ENCODE measurements at regions not wholly inside any gene's neighbourhood (a gene's known extent, or its start where the extent isn't known, plus 50 kb on each side); places are given as distances from the start of the nearest gene placed in this dataset.
"Not testable (repeated sequence)": the region's sequence is repeated elsewhere in the genome, so short reads cannot be mapped to it uniquely, and the experiment has no call there.

- TF ChIP-seq, protein P1, sequence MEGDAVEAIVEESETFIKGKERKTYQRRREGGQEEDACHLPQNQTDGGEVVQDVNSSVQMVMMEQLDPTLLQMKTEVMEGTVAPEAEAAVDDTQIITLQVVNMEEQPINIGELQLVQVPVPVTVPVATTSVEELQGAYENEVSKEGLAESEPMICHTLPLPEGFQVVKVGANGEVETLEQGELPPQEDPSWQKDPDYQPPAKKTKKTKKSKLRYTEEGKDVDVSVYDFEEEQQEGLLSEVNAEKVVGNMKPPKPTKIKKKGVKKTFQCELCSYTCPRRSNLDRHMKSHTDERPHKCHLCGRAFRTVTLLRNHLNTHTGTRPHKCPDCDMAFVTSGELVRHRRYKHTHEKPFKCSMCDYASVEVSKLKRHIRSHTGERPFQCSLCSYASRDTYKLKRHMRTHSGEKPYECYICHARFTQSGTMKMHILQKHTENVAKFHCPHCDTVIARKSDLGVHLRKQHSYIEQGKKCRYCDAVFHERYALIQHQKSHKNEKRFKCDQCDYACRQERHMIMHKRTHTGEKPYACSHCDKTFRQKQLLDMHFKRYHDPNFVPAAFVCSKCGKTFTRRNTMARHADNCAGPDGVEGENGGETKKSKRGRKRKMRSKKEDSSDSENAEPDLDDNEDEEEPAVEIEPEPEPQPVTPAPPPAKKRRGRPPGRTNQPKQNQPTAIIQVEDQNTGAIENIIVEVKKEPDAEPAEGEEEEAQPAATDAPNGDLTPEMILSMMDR (IDR thresholded peaks at IDR 0.05), result no peak
- no peak for ATAC-seq
- intact Hi-C loops (cut with DNase I, micrococcal nuclease), result no loop called here
- no peaks in the 10 kb centered on the region for H3K36me3 ChIP-seq (ENCODE audit: low read depth)
- H3K4me1 ChIP-seq (ENCODE audit: low read depth), result no peaks in the 10 kb centered on the region
- no peaks in the 10 kb centered on the region for H3K9me3 ChIP-seq
- H3K4me3 ChIP-seq, result no peak overlapping the region
- DNase-seq, result no peak
Measured at GRCh38 chrX:13415509-13415908, 95.7 kb upstream of the ATXN3L start.

DNA sequence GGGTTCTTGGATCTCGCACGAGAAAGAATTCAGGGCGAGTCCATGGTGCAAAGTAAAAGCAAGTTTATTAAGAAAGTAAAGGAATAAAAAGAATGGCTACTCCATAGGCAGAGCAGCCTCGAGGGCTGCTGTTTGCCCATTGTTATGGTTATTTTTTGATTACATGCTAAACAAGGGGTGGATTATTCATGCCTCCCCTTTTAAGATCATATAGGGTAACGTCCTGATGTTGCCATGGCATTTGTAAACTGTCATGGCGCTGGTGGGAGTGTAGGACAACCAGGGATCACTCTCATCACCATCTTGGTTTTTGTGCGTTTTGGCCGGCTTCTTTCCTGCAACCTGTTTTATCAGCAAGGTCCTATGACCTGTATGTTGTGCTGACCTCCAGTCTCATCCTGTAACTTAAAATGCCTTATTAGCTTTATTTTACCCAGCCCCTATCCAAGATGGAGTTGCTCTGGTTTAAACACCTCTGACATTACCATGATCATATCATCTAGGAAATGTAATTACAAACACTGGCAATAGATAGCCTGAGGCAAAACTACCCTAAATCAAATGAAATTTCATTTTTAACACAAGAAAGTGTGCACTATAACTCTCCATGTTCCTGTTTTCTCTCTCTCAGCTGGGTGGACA is 94.3 kb upstream of the ATXN3L start:
- DNase-seq (no peak), ATAC-seq (no peak)
- no peaks in the 10 kb centered on the region for H3K4me1 ChIP-seq (ENCODE audit: low read depth)
- H3K4me3 ChIP-seq, result no peak overlapping the region
- intact Hi-C loops (cut with DNase I, micrococcal nuclease), result no loop called here
- TF ChIP-seq, protein P1 (IDR thresholded peaks at IDR 0.05), result no peak
- no peaks in the 10 kb centered on the region for H3K36me3 ChIP-seq (ENCODE audit: low read depth)
- no peaks in the 10 kb centered on the region for H3K9me3 ChIP-seq

DNA sequence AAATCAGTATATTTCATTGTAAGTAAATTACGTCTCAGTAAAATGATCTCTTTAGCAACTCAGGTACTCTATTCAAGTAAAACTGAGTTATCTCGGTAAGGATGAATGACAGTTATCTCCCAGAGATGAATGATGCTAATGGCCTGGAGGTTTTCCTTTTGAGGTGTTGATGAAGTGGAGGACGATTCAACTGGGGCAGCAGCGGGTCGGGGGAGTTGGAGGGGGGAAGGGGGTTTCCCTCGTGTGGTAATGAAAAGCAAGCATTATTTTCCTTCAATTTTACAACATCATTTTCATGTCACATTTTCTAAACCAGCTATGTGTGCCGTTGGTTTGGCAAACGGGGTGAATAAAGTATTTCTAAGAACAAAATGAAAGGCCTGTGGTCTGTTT is 92.4 kb upstream of the ATXN3L start:
- no peaks in the 10 kb centered on the region for H3K36me3 ChIP-seq (ENCODE audit: low read depth)
- DNase-seq (no peak), ATAC-seq (no peak)
- intact Hi-C loops (cut with DNase I, micrococcal nuclease), result no loop called here
- no peak overlapping the region for H3K4me3 ChIP-seq
- no peaks in the 10 kb centered on the region for H3K9me3 ChIP-seq
- TF ChIP-seq, protein P1 (IDR thresholded peaks at IDR 0.05), result no peak
- H3K4me1 ChIP-seq (ENCODE audit: low read depth), result no peaks in the 10 kb centered on the region

GRCh38 chrX:13411496-13412207 is 91.8 kb upstream of the ATXN3L start:
- no peak for ATAC-seq
- TF ChIP-seq, protein P1 (IDR thresholded peaks at IDR 0.05), result no peak

DNA sequence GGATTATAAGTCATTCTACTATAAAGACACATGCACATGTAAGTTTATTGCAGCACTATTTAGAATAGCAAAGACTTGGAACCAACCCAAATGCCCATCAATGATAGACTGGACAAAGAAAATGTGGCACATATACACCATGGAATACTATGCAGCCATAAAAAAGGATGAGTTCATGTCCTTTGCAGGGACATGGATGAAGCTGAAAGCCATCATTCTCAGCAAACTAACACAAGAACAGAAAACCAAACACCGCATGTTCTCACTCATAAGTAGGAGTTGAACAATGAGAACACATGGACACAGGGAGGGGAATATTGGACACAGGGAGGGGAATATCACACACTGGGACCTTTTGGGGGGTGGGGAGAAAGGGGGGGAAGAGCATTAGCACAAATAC is 88.7 kb upstream of the ATXN3L start:
- H3K36me3 ChIP-seq (ENCODE audit: low read depth); H3K4me1 ChIP-seq (ENCODE audit: low read depth); H3K4me3 ChIP-seq; DNase-seq; ATAC-seq; H3K9me3 ChIP-seq; intact Hi-C loops (cut with DNase I, micrococcal nuclease): not testable (repeated sequence)

More at GRCh38 chrX:13411496-13412207, 91.8 kb upstream of the ATXN3L start:
- DNase-seq, result no peak
- Histone ChIP-seq H3K4me3 (no peak overlapping the region), H3K9me3 (no peaks in the 10 kb centered on the region), H3K36me3 (ENCODE audit: low read depth) (no peaks in the 10 kb centered on the region), H3K4me1 (ENCODE audit: low read depth) (no peaks in the 10 kb centered on the region)
- intact Hi-C loops (cut with DNase I, micrococcal nuclease), result no loop called here

DNA sequence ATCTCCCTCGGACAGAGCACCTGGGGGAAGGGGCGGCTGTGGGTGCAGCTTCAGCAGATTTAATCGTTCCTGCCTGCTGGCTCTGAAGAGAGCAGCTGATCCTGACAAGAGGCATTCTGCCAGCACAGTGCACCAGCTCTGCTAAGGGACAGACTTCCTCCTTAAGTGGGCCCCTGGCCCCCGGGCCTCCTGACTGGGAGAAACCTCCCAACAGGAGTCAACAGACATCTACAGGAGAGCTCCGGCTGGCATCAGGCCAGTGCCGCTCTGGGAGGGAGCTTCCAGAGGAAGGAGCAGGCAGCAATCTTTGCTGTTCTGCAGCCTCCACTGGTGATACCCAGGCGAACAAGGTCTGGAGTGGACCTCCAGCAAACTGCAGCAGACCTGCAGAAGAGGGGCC is 84.9 kb upstream of the ATXN3L start:
- H3K4me1 ChIP-seq (ENCODE audit: low read depth); H3K4me3 ChIP-seq; ATAC-seq; H3K9me3 ChIP-seq; H3K36me3 ChIP-seq (ENCODE audit: low read depth); DNase-seq; intact Hi-C loops (cut with DNase I, micrococcal nuclease): not testable (repeated sequence)
